GM18499 (cell line): ENCODE measurements at regions not wholly inside any gene's neighbourhood (a gene's known extent, or its start where the extent isn't known, plus 50 kb on each side); places are given as distances from the start of the nearest gene placed in this dataset.
"Not testable (repeated sequence)": the region's sequence is repeated elsewhere in the genome, so short reads cannot be mapped to it uniquely, and the experiment has no call there.

Source experiments
- ATAC-seq: cut with Tn5 transposase; IDR thresholded peaks from one replicate; pipeline ENCODE4 v1.9.1; 2021; ENCODE audit warnings: moderate number of reproducible peaks; ENCODE audit not compliant: insufficient read depth, unreplicated experiment

GRCh38 chr13:63497601-63498000 lies 2082.0 kb upstream of the PCDH20 start:
- ATAC-seq, result no peak

- ATAC-seq, result no peak
Observed at GRCh38 chr13:63492604-63493003, 2077.0 kb upstream of the PCDH20 start.

- ATAC-seq, result no peak
Observed at GRCh38 chr13:63490149-63490548, 2074.5 kb upstream of the PCDH20 start.

- ATAC-seq, result no peak
Observed at GRCh38 chr13:63481334-63481733, 2065.7 kb upstream of the PCDH20 start.

GRCh38 chr13:63472711-63473110 lies 2057.1 kb upstream of the PCDH20 start:
- no peak for ATAC-seq

GRCh38 chr13:63463782-63464610 lies 2048.3 kb upstream of the PCDH20 start:
- ATAC-seq, result no peak

- no peak for ATAC-seq
Observed at GRCh38 chr13:63460462-63461090, 2044.9 kb upstream of the PCDH20 start.

GRCh38 chr13:63457186-63457585 lies 2041.5 kb upstream of the PCDH20 start:
- ATAC-seq, result no peak

- ATAC-seq, result no peak
Observed at GRCh38 chr13:63455938-63456337, 2040.3 kb upstream of the PCDH20 start.

GRCh38 chr13:63449550-63449949 lies 2033.9 kb upstream of the PCDH20 start:
- ATAC-seq, result no peak

- no peak for ATAC-seq
Observed at GRCh38 chr13:63448692-63449091, 2033.0 kb upstream of the PCDH20 start.

- no peak for ATAC-seq
Observed at GRCh38 chr13:63446329-63446728, 2030.7 kb upstream of the PCDH20 start.

- not testable (repeated sequence) for ATAC-seq
Observed at GRCh38 chr13:63444225-63444624, 2028.6 kb upstream of the PCDH20 start.

- no peak for ATAC-seq
Observed at GRCh38 chr13:63438951-63439350, 2023.3 kb upstream of the PCDH20 start.

GRCh38 chr13:63436325-63436668 lies 2020.6 kb upstream of the PCDH20 start:
- ATAC-seq, result no peak

GRCh38 chr13:63435667-63436324 lies 2020.1 kb upstream of the PCDH20 start:
- no peak for ATAC-seq

GRCh38 chr13:63433546-63434150 lies 2018.0 kb upstream of the PCDH20 start:
- no peak for ATAC-seq

- no peak for ATAC-seq
Observed at GRCh38 chr13:63427170-63427569, 2011.5 kb upstream of the PCDH20 start.

GRCh38 chr13:63425131-63425530 lies 2009.5 kb upstream of the PCDH20 start:
- ATAC-seq, result no peak

GRCh38 chr13:63421123-63421522 lies 2005.5 kb upstream of the PCDH20 start:
- ATAC-seq, result no peak

- ATAC-seq, result no peak
Observed at GRCh38 chr13:63420685-63421084, 2005.0 kb upstream of the PCDH20 start.
